CD4-positive, alpha-beta T cell treated with Interferon gamma for 1 hour (primary cell): ENCODE measurements at regions not wholly inside any gene's neighbourhood (a gene's known extent, or its start where the extent isn't known, plus 50 kb on each side); places are given as distances from the start of the nearest gene placed in this dataset.

Experiments
- DNase-seq: peaks from one replicate; pipeline ENCODE4 v3.0.0-alpha.2; 2020

DNA sequence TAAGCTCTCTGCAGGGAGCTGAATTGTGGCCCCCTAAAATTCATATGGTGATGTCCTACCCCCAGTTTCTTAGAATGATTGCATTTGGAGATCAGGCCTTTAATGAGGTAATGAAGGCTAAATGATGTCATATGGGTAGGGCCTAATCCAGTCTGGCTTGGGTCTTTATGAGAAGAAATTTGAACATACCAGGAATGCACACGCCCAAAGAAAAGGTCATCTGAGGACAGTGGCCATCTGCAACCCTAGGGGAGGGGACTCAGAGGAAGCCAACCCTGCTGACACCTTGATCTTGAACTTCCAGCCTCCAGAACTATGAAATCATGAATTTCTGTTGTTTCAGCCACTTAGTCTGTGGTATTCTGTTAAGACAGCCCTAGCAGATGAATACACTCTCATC lies 426.7 kb downstream of the EPHA4 start:
- no peak for DNase-seq

DNA sequence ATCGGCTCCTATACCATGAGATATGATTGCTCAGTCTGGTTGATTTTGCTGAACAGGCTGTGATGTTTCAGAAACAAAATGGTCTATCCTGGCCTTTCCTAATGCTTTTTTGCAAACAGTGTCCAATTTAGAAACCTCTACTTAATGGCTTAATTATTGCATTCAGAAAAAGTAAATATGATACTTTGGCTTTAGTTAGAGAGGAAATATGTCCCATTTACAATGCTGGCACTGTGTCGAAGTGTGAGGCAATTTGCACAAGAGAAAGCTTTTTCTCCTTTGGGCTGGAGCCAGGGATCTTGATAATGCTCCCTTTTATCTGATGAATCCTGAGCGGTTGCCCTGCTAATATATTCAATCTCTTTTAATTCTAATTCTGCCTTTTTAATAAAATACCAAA lies 418.9 kb downstream of the EPHA4 start:
- DNase-seq = no peak

DNA sequence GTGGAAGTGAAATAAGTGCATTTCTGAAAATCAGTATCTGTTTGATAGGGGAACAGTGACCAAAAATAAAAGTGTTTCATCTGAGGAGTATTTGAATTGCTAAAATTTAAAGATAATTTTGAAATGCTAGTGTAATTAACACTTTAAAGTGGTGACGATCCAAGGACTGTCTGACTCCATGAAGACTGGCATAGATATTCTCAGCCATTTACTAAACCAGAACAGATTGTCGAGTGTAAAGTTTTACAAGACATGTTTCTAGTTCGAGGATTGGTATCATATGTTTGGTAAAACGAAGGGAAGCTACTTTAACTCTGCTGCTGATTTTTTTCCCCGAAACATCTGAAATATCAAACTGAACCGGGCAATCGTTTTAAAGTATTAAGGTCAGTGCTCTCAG lies 417.9 kb downstream of the EPHA4 start:
- no peak for DNase-seq

- DNase-seq = no peak
Observed at GRCh38 chr2:221156062-221156734, 415.9 kb downstream of the EPHA4 start.

- no peak for DNase-seq
Observed at GRCh38 chr2:221161186-221161585, 410.9 kb downstream of the EPHA4 start.

DNA sequence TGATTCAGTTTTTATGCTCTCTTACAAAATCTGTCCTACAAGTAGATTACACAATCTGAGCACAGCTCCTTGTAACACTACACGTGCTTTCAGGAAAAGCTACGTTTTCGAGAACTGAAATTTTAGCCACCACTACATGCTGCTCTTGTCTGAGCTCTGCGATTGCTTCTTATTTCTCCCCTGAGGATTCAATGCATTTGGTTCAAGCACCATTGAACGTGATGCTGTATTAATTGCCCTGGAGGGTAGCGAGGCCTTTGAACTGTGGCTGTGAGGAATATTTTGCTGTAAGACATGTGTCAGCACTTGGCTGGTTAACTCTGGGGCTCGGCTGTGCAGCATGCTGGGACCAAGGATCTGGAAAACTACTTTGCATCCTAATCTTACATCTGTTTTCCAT lies 405.8 kb downstream of the EPHA4 start:
- DNase-seq = no peak

DNA sequence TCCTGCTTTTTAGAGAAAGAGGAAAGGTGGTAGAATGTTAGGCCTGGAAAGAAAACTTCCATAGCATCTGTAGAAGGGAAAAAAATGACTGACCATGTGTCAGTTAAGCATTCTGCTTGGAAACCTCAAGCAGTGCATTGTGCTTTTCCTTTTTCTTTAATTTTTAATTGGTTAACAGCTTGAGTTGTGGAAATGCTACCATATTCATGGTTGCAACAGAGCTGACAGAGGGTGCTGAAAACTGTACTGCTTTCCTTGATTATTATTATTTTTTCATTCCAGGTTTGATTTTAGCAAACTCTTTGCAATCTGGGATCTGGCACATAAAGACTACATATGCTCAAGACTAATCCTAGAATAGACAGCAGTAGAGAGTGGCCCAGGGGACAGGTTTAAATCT lies 404.5 kb downstream of the EPHA4 start:
- no peak for DNase-seq

- no peak for DNase-seq
Observed at GRCh38 chr2:221169724-221170123, 402.4 kb downstream of the EPHA4 start.

GRCh38 chr2:221170548-221170947 lies 401.6 kb downstream of the EPHA4 start:
- DNase-seq = no peak

DNA sequence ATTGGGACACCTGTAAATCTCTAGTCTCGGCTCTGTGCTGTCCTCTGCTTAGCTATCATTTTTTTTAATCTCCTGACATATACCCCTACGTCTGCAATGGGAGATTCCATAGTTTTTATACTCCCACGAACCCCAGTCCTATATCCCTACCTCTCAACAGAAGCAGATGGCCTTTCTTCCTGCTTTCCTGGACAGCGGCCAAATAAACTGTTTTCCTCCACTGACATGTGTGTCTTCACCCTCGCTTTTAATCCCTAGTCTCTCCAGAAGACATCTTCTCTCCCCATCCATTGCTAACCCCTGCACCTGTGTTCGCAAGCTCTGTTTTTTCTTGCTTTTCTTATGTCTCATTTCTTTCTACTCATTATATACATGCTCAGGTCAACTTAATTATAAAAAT lies 395.4 kb downstream of the EPHA4 start:
- DNase-seq = no peak

GRCh38 chr2:221178139-221178538 lies 394.0 kb downstream of the EPHA4 start:
- DNase-seq = no peak

DNA sequence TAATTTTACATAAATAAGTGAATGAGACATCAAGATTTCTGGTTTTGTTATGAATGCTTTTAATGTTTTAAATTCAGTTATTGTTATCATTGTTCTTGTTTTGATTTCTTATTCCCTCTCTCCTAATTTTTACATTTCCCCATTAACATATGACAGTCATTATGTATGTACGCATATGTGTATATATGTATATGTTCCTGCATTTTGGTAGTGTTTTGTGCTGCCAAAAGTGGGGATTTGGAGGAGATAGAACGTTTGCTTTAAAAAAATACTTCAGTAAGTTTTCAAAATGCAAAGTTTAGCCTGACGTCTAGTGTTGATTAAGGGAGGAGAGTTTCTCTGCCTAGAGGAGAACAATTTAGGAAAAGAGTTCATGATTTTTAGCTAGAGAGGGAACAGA lies 385.2 kb downstream of the EPHA4 start:
- no peak for DNase-seq

DNA sequence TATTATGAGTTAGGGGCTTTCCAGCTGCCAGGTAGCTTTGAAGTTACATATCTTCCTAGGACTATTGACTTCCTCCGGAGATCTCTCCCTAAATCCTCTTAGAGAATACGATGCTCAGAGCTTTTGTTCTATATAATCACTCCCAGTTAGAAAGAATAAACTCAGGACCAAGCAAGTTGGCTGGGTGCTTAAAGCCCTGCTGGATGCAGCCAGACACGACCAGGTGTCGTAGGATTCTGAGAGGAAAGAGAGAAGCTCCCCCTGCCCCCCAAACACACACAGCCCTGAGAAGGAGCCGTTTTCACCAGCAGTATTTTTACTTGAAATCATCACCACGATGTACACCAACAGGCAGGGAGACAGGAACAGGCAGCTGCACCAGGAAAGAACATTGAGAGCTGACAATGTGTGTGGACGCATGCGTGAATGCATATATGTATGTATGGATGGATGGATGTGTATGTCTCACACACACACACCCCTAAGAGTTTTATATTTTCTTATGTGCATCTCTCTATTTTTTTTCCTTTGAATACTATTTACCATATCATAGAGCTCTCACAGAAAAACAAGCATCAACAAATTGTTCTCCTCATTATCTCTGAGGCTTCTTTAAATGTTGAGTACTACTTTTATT lies 382.6 kb downstream of the EPHA4 start:
- DNase-seq = no peak

DNA sequence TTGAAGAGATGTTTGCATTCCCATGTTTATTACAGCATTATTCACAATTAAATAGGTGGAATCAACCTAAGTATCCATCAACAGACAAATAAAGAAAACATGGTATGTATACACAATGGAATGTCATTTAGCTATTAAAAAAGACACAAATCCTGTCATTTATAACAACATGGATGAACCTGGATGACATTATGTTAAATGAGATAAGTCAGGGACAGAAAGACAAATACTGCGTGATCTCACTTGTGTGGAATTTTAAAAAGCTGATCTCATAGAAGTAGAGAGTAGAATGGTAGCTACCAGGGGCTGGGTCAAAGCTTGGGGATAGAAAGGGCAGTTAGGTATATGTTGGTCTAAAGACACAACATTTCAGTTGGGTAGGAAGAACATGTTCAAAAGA lies 376.3 kb downstream of the EPHA4 start:
- no peak for DNase-seq

DNA sequence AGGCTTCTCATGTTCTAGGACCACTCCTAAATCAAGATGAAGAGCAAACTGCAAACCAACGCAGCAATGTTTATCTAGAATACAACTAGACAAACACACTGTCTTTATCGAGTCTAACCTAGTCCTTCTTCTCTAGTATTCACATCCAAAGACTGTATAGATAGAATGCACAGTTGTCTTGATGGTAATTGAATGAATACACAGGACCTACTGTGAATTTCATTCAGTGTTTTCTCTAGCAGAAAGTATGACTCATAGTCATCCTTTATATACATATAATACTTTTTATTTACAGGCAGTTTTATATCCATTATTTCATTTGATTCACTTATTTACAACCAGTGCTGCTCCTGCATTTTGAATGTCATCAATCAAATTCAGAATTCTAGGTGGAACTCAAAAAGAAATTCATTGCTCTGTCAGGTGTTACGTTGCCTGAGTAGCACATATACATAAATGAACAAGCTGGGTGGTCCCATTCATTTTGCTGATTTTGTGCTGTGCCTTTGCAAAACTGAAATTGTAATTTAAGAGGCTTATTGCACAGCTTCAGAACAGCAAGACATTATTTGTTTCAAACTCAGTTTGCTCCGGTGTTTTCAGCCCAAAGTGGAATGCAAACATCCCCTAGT lies 374.8 kb downstream of the EPHA4 start:
- DNase-seq = no peak

DNA sequence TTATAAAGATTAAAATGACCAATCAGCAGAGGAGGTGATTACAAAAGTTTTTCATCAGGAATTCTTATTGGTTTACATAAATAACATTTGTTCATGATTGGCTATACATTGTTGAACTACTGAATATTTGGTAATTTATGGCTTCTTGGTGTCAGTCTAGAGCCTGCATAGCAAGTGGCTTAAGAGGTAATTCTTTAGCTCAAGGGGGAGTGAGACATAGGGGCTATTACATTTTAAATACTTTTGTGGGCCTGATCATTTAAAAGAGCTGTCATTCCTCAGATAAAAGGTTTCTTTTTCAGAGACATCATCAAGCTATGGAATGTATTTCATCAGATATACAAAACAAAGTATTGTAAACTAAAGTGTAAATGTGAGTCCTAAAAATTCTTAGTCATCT lies 373.8 kb downstream of the EPHA4 start:
- DNase-seq = no peak

DNA sequence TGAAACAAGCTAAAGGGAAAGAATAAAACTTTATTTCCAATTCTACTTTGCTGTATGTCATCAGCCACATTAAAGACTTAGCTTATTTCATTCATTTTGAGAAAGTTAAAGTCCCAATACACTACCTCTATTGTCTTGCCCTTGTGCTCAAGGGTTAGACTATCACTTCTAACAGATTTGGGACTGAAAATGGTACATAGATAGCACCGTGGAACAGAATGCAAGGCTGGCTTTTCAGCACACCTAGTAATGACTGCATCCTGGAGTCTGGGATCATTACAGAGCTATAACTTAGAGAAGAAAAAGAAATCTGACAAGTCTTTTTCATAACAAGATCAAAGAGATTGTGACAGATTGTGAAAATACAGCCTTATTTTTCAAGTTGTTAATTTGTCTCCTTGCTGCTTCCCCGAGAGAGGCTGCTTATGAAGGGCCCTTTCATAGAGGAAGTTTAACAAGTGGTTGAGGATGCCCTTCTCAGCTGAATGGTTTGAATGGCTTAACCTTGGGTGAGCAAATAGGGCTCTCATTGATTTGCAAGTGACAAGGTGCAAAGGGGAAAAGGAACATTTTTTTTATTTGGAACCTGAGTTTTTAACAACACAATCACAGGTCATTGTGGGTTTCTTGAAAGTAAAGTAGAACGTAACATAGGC lies 371.8 kb downstream of the EPHA4 start:
- DNase-seq = no peak

- no peak for DNase-seq
Observed at GRCh38 chr2:221202431-221202830, 369.7 kb downstream of the EPHA4 start.

- peak; percentile 35 for DNase-seq
Observed at GRCh38 chr2:221203125-221203524, 369.0 kb downstream of the EPHA4 start.

DNA sequence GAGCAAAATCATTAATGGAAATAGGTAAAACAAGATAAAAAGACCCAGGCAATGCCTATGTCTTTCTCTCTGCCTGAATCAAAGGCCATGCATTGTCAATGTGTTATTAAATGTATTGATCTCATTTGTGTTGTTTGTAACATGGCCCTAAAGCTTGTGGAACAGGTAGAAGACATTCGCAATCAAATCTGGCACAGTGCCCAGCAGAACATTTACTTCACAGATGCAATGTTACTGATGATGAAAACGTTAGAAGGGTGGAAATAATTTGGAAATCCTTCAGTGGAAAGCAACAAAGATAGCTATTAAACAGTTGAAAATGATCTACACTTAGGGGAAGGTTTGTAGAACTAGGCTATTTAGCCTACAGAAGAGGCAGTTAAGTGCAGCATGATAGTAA lies 368.2 kb downstream of the EPHA4 start:
- no peak for DNase-seq

DNA sequence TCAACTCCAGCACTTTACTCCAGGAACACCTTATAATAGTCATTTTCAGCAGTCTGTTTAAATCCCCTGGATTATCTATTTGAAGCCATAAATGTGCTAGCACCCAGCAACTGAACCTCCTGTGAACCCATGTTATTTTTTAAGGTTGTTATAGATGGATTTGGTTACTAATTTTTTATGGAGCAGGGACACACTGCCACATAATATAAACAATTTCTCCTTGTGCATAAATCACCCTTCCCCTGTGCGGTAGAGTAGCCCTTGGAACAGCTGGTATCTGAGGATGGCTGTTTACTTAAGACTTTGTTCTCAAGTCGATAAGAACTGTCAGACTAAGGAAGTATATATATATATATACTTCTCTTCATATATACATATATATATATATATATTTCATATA lies 367.4 kb downstream of the EPHA4 start:
- no peak for DNase-seq

DNA sequence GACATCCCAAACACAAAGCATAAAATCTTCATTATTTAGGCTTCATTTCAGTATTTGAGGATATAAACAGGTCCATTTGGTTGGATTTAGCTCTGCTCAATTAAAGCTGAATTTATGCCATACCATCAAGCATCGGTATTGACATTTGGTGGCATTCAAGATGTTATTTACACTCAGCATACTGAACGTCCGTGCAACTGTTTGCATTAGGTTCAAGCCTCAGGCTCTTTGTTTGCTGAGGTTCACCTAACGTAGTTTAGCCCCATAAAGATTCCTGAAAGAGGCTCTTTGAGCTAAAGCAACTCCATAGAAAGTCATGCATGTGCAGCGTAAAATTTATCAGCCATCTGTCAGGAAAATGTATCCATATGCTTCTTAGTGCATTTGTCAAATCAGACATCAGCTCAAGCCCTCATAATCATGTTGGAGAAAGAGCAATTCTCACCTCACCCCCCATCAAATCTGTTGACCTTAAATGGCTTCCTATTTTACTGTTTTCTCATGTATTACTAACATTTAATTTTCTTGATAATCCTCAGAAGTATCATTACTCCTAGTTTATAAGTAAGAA lies 366.9 kb downstream of the EPHA4 start:
- no peak for DNase-seq

DNA sequence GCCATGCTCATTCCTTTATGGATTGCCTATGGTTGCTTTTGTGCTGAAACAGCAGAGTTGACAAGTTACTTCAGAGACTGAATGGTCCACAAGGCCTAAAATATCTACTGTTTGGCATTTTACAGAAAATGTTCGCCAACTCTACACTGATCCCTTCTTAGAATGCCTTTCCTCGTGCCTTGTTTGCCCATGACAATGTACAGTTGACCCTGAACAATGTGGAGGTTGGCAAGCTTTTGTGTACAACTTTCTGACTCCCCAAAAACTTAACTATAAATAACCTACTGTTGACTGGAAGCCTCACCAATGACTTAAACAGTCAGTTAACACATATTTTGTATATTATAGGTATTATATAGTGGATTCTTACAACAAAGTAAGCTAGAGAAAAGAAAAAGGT lies 361.4 kb downstream of the EPHA4 start:
- no peak for DNase-seq

GRCh38 chr2:221211653-221212052 lies 360.5 kb downstream of the EPHA4 start:
- DNase-seq = no peak
